HEK293T (cell line): ENCODE measurements at regions not wholly inside any gene's neighbourhood (a gene's known extent, or its start where the extent isn't known, plus 50 kb on each side); places are given as distances from the start of the nearest gene placed in this dataset.
"Not testable (repeated sequence)": the region's sequence is repeated elsewhere in the genome, so short reads cannot be mapped to it uniquely, and the experiment has no call there.

Experiments used
- CTCF ChIA-PET: fragments of 350-600 bp; formaldehyde crosslinking; extraction: SDS; loops from one replicate; lab custom pipeline; 2021; ENCODE audit warnings: antibody characterized with exemption, inconsistent platforms; lab: Yijun Ruan, JAX
- POLR2A ChIA-PET: fragments of 350-600 bp; formaldehyde crosslinking; extraction: SDS; loops from one replicate; lab custom pipeline; 2020; ENCODE audit warnings: antibody characterized with exemption, inconsistent platforms; lab: Yijun Ruan, JAX
- DNase-seq: peaks from one replicate; pipeline ENCODE4 v3.0.0; 2012; ENCODE audit warnings: mixed read lengths; ENCODE audit errors: extremely low spot score
- ARNT ChIP-seq: fragments of 450-650 bp; IDR thresholded peaks from 2 replicates; pipeline ENCODE4 v1.6.1; 2017; ENCODE audit warnings: mild to moderate bottlenecking
- BHLHE40 ChIP-seq: fragments of 450-650 bp; IDR thresholded peaks from 2 replicates; pipeline ENCODE4 v1.6.1; 2016; ENCODE audit warnings: mild to moderate bottlenecking, moderate library complexity, borderline replicate concordance
- CTBP1 ChIP-seq: fragments of 450-650 bp; IDR thresholded peaks from 2 replicates; pipeline ENCODE4 v1.6.1; 2016; ENCODE audit warnings: borderline replicate concordance
- ELF4 ChIP-seq: fragments of 450-650 bp; IDR thresholded peaks from 2 replicates; pipeline ENCODE4 v1.6.1; 2017; ENCODE audit warnings: antibody characterized with exemption
- FOXA1 ChIP-seq: fragments of 450-650 bp; IDR thresholded peaks from 2 replicates; pipeline ENCODE4 v1.6.1; 2016; ENCODE audit warnings: mild to moderate bottlenecking
- FOXK2 ChIP-seq: fragments of 450-650 bp; IDR thresholded peaks from 2 replicates; pipeline ENCODE4 v1.6.1; 2016; ENCODE audit warnings: mild to moderate bottlenecking
- FOXM1 ChIP-seq: fragments of 450-650 bp; IDR thresholded peaks from 2 replicates; pipeline ENCODE4 v1.6.1; 2017; ENCODE audit warnings: mild to moderate bottlenecking, borderline replicate concordance
- HDGF ChIP-seq: fragments of 450-650 bp; IDR thresholded peaks from 2 replicates; pipeline ENCODE4 v1.6.1; 2017; ENCODE audit warnings: antibody characterized with exemption, borderline replicate concordance
- L3MBTL2 ChIP-seq: fragments of 450-650 bp; conservative IDR thresholded peaks from 2 replicates; pipeline ENCODE4 v1.6.1; 2016; ENCODE audit warnings: mild to moderate bottlenecking
- LEF1 ChIP-seq: fragments of 450-650 bp; IDR thresholded peaks from 2 replicates; pipeline ENCODE4 v1.6.1; 2017; ENCODE audit warnings: mild to moderate bottlenecking, borderline replicate concordance
- NFRKB ChIP-seq: fragments of 450-650 bp; IDR thresholded peaks from 2 replicates; pipeline ENCODE4 v1.6.1; 2016; ENCODE audit warnings: mild to moderate bottlenecking, moderate library complexity
- SP1 ChIP-seq: fragments of 450-650 bp; IDR thresholded peaks from 2 replicates; pipeline ENCODE4 v1.6.1; 2017
- SUZ12 ChIP-seq: fragments of 450-650 bp; IDR thresholded peaks from 2 replicates; pipeline ENCODE4 v1.6.1; 2016; ENCODE audit warnings: mild to moderate bottlenecking
- TARDBP ChIP-seq: fragments of 450-650 bp; IDR thresholded peaks from 2 replicates; pipeline ENCODE4 v1.6.1; 2016
- ZNF384 ChIP-seq: fragments of 450-650 bp; IDR thresholded peaks from 2 replicates; pipeline ENCODE4 v1.6.1; 2016
- TF ChIP-seq, protein P1 (sequence below): fragments of 450-650 bp; IDR thresholded peaks from 2 replicates; pipeline ENCODE4 v1.6.1; 2016

DNA sequence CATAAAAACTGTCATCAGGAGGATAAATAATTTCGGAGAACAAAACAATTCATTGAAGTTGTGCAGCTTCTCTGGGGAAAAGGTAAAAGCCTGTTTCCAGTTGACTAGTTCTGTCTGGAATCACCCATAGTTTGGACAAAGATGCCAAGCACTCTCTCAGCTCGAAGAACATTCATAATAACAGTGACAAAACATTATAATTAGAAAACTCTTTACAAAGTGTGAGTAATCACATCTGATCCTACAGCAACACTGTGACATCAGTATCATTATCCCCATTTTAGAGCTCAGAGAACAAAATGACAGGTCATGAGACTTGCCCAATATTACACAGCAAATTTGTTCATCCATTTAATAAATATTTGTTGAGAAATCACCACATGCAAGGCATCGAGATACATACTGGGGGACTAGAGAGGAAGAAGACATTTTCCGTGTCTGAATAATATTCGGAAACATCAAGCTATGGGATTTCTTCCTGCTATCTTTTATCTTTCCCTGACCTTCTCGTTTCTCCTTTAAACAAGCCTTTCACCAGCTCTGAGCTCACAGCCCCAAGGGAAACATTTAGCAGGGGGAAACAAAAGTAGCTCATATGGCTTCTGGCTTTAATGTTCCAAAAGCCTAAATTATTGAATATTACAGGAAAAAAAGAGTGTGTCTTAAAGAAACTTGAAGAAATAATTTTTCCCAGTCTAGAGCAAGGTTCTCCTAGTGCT is 123.3 kb upstream of the GHITM start:
- DNase-seq: no peak
- ChIA-PET CTCF (interaction anchor here (0.5 to 1.1 kb wide), 3 partner anchors 10 to 476 kb away, joined by 3 to 4 read pairs (median 4); no protein-coding TSS in a partner anchor), POLR2A (no interaction called here)
- TF ChIP-seq ARNT: no peak
- TF ChIP-seq TARDBP: no peak
- no peak for TF ChIP-seq FOXM1
- TF ChIP-seq FOXK2: no peak
- no peak for TF ChIP-seq HDGF
- no peak for TF ChIP-seq LEF1
- TF ChIP-seq ZNF384: no peak
- TF ChIP-seq ELF4: no peak
- no peak for TF ChIP-seq SP1
- TF ChIP-seq, protein P1, sequence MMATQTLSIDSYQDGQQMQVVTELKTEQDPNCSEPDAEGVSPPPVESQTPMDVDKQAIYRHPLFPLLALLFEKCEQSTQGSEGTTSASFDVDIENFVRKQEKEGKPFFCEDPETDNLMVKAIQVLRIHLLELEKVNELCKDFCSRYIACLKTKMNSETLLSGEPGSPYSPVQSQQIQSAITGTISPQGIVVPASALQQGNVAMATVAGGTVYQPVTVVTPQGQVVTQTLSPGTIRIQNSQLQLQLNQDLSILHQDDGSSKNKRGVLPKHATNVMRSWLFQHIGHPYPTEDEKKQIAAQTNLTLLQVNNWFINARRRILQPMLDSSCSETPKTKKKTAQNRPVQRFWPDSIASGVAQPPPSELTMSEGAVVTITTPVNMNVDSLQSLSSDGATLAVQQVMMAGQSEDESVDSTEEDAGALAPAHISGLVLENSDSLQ: no peak
- no peak for TF ChIP-seq FOXA1
- TF ChIP-seq CTBP1: no peak
- no peak for TF ChIP-seq NFRKB
- no peak for TF ChIP-seq L3MBTL2

DNA sequence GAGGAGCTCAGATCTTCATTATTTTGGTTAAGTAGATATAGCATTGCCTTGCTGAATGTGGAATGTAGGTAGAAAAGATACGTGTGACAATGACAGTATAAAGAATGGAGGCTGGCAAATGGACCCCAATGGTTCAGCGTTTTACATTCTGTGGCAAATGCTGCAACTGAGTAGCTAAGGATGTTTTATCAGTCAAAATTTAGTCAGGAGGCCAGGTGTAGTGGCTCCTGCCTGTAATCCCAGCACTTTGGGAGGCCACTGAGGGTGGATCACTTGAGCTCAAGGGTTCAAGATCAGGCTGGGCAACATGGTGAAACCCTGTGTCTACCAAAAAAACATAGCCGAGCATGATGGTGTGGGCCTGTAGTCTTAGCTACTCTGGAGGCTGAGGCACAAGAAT is 120.5 kb upstream of the GHITM start:
- TF ChIP-seq TARDBP: no peak
- TF ChIP-seq, protein P1: no peak
- no peak for TF ChIP-seq FOXK2
- no peak for TF ChIP-seq L3MBTL2
- TF ChIP-seq CTBP1: no peak
- TF ChIP-seq SP1: no peak
- TF ChIP-seq FOXM1: no peak
- TF ChIP-seq NFRKB: no peak
- DNase-seq: no peak
- CTCF ChIA-PET: no interaction called here
- POLR2A ChIA-PET: no interaction called here

DNA sequence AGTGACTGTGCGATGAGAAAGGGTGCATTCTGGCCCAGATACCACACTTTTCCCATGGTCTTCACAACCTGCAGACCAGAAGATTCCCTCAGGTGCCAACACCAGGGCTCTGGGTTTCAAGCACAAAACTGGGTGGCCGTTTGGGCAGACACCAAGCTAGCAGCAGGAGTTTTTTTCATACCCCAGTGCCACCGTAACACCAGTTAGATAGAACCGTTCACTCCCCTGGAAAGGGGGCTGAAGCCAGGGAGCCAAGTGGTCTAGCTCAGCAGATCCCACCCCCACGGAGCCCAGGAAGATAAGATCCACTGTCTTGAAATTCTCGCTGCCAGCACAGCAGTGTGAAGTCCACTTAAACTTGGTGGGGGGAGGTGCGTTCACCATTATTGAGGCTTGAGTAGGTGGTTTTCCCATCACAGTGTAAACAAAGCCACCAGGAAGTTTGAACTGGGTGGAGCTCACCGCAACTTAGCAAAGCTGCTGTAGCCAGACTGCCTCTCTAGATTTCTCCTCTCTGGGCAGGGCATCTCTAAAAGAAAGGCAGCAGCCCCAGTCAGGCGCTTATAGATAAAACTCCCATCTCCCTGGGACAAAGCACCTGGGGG is 119.4 kb upstream of the GHITM start:
- POLR2A ChIA-PET, CTCF ChIA-PET, DNase-seq: not testable (repeated sequence)

DNA sequence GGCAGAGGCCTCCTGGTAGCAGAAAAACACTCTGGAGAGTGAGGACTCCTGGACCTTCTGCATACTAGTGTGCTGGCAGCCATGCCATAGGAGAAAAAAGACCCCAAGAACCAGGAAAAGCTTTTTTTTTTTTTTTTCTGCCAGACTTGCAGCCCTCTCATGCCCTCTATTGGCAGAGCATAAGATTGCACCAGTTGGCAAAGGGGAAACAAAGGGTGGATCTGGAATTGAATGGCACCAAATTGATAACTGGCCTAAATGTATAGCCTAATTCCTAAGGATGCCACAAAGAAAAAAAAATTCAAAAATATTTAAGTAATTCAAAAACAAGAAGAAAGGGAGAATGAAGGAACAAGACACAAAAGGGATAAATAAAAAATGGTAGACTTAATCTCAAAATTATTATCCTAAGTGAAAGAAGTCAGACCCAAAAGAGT is 112.5 kb upstream of the GHITM start:
- POLR2A ChIA-PET: no interaction called here
- CTCF ChIA-PET: interaction anchor here (0.6 to 1.6 kb wide), 10 partner anchors 10 to 1225 kb away, joined by 3 to 6 read pairs (median 3); no protein-coding TSS in a partner anchor
- TF ChIP-seq TARDBP: no peak
- TF ChIP-seq ARNT: no peak
- TF ChIP-seq NFRKB: no peak
- peak; percentile 95 for TF ChIP-seq ZNF384
- no peak for TF ChIP-seq ELF4
- peak; percentile 31 for DNase-seq

DNA sequence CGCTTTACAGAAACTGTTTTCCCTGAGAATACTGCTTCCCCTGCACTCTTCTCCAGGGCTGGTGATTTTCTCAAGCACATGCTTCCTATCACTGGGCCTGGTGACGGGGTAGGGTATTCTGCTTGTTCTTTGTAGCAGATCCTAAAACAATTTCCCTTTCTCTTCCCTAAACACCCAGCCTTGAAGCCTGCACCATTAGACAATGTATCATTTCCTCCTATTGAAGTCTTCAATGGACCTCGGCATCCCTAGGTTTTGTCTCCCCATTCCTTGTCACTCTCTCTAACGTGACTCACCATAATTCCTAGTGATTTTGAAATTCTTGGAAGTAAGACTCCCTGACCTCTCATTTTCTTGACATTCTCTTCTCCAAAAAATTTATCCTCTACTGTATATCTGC is 109.5 kb upstream of the GHITM start:
- POLR2A ChIA-PET: no interaction called here
- no peak for TF ChIP-seq BHLHE40
- TF ChIP-seq CTBP1: no peak
- no peak for TF ChIP-seq FOXK2
- no peak for TF ChIP-seq FOXM1
- TF ChIP-seq, protein P1: no peak
- no peak for TF ChIP-seq L3MBTL2
- no peak for TF ChIP-seq TARDBP
- no peak for TF ChIP-seq FOXA1
- TF ChIP-seq NFRKB: no peak
- CTCF ChIA-PET: no interaction called here
- DNase-seq: no peak

DNA sequence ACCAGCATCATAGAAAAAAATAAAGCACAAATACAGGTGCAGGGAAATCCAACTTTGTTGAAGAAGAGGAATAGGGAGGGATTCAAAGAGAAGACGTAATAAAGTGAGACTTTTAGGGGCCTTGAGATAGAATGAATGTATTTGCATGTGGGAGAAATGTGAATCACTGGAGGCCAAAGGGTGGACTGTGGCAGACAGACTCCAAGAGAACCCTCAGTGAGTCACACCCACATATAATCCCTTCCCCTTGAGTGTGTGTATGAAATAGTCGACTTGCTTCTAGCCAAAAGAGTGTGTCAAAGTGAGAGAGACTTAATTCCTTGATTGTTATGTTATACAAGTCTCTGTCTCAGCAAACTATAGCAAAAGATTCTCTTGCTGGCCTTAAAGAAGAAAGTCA is 101.3 kb upstream of the GHITM start:
- CTCF ChIA-PET: interaction anchor here (0.6 kb wide), 1 partner anchor 982 kb away, joined by 3 read pairs; no protein-coding TSS in a partner anchor
- POLR2A ChIA-PET: no interaction called here
- DNase-seq: no peak
- TF ChIP-seq ZNF384 (no peak), FOXK2 (no peak), FOXA1 (no peak), LEF1 (no peak), BHLHE40 (no peak), CTBP1 (no peak), ELF4 (no peak), ARNT (no peak), HDGF (no peak), NFRKB (no peak), L3MBTL2 (no peak), FOXM1 (no peak), SP1 (no peak), SUZ12 (no peak)
- TF ChIP-seq, protein P1: no peak
